ENCODE measurements at regions not wholly inside any gene's neighbourhood (a gene's known extent, or its start where the extent isn't known, plus 50 kb on each side); places are given as distances from the start of the nearest gene placed in this dataset.

DNA sequence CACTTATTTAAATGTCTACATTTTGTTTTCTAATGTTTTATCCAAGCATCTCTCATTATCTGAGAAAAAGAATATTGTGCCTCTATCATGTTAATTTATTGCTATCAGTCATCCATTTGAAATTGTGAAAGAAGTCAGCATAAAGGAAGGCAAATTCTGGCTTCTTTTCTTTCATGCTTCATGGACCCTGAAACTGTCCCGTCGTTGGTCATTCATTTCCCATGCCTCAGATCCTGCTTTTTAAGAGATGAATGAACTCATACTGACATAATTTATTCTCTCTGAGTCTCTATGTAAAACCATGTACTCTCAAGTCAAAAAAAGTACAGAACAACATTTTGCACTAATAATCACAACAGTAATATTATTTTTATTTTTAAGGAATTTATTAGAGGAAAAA is 2512.0 kb downstream of the PCDH9 start:
- TF ChIP-seq, protein P1, sequence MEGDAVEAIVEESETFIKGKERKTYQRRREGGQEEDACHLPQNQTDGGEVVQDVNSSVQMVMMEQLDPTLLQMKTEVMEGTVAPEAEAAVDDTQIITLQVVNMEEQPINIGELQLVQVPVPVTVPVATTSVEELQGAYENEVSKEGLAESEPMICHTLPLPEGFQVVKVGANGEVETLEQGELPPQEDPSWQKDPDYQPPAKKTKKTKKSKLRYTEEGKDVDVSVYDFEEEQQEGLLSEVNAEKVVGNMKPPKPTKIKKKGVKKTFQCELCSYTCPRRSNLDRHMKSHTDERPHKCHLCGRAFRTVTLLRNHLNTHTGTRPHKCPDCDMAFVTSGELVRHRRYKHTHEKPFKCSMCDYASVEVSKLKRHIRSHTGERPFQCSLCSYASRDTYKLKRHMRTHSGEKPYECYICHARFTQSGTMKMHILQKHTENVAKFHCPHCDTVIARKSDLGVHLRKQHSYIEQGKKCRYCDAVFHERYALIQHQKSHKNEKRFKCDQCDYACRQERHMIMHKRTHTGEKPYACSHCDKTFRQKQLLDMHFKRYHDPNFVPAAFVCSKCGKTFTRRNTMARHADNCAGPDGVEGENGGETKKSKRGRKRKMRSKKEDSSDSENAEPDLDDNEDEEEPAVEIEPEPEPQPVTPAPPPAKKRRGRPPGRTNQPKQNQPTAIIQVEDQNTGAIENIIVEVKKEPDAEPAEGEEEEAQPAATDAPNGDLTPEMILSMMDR (IDR thresholded peaks at IDR 0.05 in 2 of 3, conservative IDR thresholded peaks at IDR 0.05 in 1 of 3; ENCODE audit: borderline replicate concordance in 1 of 3, insufficient read depth in 1 of 3, low read depth in 2 of 3, low read length in 2 of 3): no peak
- TF ChIP-seq POLR2A (IDR thresholded peaks at IDR 0.05; ENCODE audit: borderline replicate concordance, extremely low read depth, insufficient read depth, insufficient read length) (no peak), RAD21 (IDR thresholded peaks at IDR 0.05; ENCODE audit: low read depth) (no peak)

Data from HCT116 (cell line).